ENCODE measurements at regions not wholly inside any gene's neighbourhood (a gene's known extent, or its start where the extent isn't known, plus 50 kb on each side); places are given as distances from the start of the nearest gene placed in this dataset.
A peak's percentile ranks its signal among the peaks of the same experiment; 100 is the strongest.

- TF ChIP-seq CTCF (IDR thresholded peaks at IDR 0.05) (no peak), ZFX (IDR thresholded peaks at IDR 0.05; ENCODE audit: borderline replicate concordance) (no peak)
- H3K27ac ChIP-seq, result no peak overlapping the region
Measured at GRCh38 chr4:149995134-149995756, 83.0 kb upstream of the DCLK2 start.

- H3K27ac ChIP-seq, result peak overlapping the region; percentile 89
- TF ChIP-seq CTCF (IDR thresholded peaks at IDR 0.05) (no peak), ZFX (IDR thresholded peaks at IDR 0.05; ENCODE audit: borderline replicate concordance) (no peak)
Measured at GRCh38 chr4:149997881-149998421, 80.3 kb upstream of the DCLK2 start.

- TF ChIP-seq CTCF (IDR thresholded peaks at IDR 0.05), result peak; percentile 91
- no peak for TF ChIP-seq ZFX (IDR thresholded peaks at IDR 0.05; ENCODE audit: borderline replicate concordance)
- H3K27ac ChIP-seq, result no peak overlapping the region
Measured at GRCh38 chr4:149999485-150000074, 78.7 kb upstream of the DCLK2 start.

DNA sequence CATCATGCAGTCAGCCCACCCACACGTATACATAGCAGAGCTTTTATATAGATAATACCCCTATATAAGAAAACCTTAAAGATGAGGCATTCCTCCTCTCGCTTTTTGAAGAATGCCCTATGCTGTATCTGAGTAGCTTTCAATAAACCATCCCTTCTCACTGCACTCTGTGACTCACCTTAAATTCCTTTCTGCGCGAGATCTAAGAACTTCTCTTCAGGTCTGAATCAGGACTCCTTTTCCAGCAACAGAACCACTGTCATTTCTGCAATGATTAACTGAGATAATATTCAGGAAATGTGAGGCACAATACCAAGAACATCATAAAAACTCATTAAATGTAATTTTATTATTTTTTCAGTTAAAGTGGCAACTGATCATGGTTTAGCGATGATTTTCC lies 76.4 kb upstream of the DCLK2 start:
- H3K27ac ChIP-seq, result no peak overlapping the region
- TF ChIP-seq CTCF (IDR thresholded peaks at IDR 0.05) (no peak), ZFX (IDR thresholded peaks at IDR 0.05; ENCODE audit: borderline replicate concordance) (no peak)

GRCh38 chr4:150002561-150002960 lies 75.7 kb upstream of the DCLK2 start:
- H3K27ac ChIP-seq, result no peak overlapping the region
- no peak for TF ChIP-seq CTCF (IDR thresholded peaks at IDR 0.05)
- TF ChIP-seq ZFX (IDR thresholded peaks at IDR 0.05; ENCODE audit: borderline replicate concordance), result no peak

DNA sequence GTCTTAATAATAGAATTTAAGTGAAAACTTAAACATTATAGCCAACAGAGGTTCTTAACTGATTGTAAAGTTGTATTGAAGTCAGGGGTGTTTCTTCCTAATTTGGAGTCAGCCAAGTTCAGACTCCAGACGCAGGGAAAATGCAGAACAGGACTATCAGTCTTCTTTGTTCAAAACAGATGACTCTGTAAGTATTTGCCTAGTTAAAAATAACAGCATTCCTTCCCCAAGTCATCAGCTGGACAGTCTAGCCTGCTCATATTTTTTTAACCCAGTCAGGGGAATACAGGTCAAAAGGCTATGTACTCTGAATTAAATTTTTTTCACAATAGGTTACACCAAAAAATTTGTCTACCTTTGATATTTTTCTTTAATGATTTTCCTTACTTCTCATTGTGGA lies 73.8 kb upstream of the DCLK2 start:
- TF ChIP-seq ZFX (IDR thresholded peaks at IDR 0.05; ENCODE audit: borderline replicate concordance) (no peak), CTCF (IDR thresholded peaks at IDR 0.05) (no peak)
- H3K27ac ChIP-seq, result no peak overlapping the region

DNA sequence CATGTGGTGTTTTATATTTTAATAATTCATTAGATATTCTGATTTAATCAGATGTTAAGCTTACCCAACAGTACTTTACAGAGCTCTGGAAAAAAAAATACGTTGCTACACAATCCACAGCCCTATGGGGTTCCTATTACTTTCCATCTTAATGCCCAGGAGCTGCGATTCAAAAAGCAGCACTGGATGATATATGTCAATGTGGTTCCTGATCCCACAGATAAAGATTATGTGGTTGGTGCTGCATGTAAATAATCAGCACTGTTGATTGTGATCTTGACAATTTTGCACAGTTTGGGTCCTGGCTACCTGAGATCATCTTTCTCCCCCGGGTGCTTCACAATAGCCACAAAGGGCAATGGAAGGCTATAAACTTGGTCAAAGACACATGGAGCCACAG lies 72.7 kb upstream of the DCLK2 start:
- no peak for TF ChIP-seq CTCF (IDR thresholded peaks at IDR 0.05)
- no peak for TF ChIP-seq ZFX (IDR thresholded peaks at IDR 0.05; ENCODE audit: borderline replicate concordance)
- no peak overlapping the region for H3K27ac ChIP-seq

All from 22Rv1 (cell line).